ENCODE measurements at regions not wholly inside any gene's neighbourhood (a gene's known extent, or its start where the extent isn't known, plus 50 kb on each side); places are given as distances from the start of the nearest gene placed in this dataset.

- TF ChIP-seq CTCF (IDR thresholded peaks at IDR 0.05 in 4 of 5, conservative IDR thresholded peaks at IDR 0.05 in 1 of 5) (no peak), POLR2A (IDR thresholded peaks at IDR 0.05) (no peak)
These were observed 179.3 kb downstream of the UTP18 start for GRCh38 chr17:51439395-51440229.
